SK-N-SH (cell line): ENCODE measurements at regions not wholly inside any gene's neighbourhood (a gene's known extent, or its start where the extent isn't known, plus 50 kb on each side); places are given as distances from the start of the nearest gene placed in this dataset.

Experiments used
- CTCF ChIA-PET: fragments of 300-600, 350-600 bp; formaldehyde crosslinking; extraction: SDS; loops from one replicate; lab custom pipeline; 2021; lab: Yijun Ruan, JAX
- POLR2A ChIA-PET: fragments of 350-600 bp; sonication (Branson Sonifier 250); formaldehyde crosslinking; extraction: SDS; loops from one replicate; lab custom pipeline; 2020; ENCODE audit warnings: antibody characterized with exemption, inconsistent platforms; lab: Yijun Ruan, JAX
- DNase-seq: peaks from one replicate; pipeline ENCODE4 v3.0.0; 2012
- H2AFZ ChIP-seq: fragments of 200-600 bp; sonication (generic); 2 replicates; pipeline ENCODE4 v1.8.1; 2016; ENCODE audit warnings: antibody characterized with exemption, mild to moderate bottlenecking, low read depth
- H3F3A ChIP-seq: fragments of 200-600 bp; sonication (generic); replicated peaks from 2 replicates; pipeline ENCODE3; 2016; ENCODE audit warnings: antibody characterized with exemption, mild to moderate bottlenecking; ENCODE audit not compliant: insufficient read depth
- H3K27ac ChIP-seq, 2 experiments: fragments of 200-500 bp in 1 of 2; fragments of 200-600 bp in 1 of 2; sonication (Bioruptor generic) in 1 of 2; sonication (generic), shearing (Covaris generic) in 1 of 2; 2 replicates each; pipeline versions ENCODE4 v1.5.1 to v1.6.1; 2014 to 2016; ENCODE audit warnings: low read depth in 2 of 2, inconsistent platforms in 1 of 2, low read length in 1 of 2, mild to moderate bottlenecking in 1 of 2, mixed read lengths in 1 of 2
- H3K27me3 ChIP-seq: fragments of 200-600 bp; sonication (generic), shearing (Covaris generic); 2 replicates; pipeline ENCODE4 v1.6.1; 2016; ENCODE audit warnings: mixed run types; ENCODE audit not compliant: insufficient read depth
- H3K36me3 ChIP-seq, 2 experiments: fragments of 200-500 bp in 1 of 2; fragments of 200-600 bp in 1 of 2; sonication (Bioruptor generic) in 1 of 2; sonication (generic) in 1 of 2; replicated peaks in 1 of 2; 2 replicates each; pipeline versions ENCODE3 to v1.5.1; 2014 to 2016; ENCODE audit warnings: low read length in 1 of 2, mild to moderate bottlenecking in 1 of 2; ENCODE audit not compliant: insufficient read depth in 2 of 2, control insufficient read depth in 1 of 2
- H3K4me1 ChIP-seq, 2 experiments: fragments of 200-500 bp in 1 of 2; fragments of 200-600 bp in 1 of 2; sonication (Bioruptor generic) in 1 of 2; sonication (generic), shearing (Covaris generic) in 1 of 2; 2 replicates each; pipeline versions ENCODE4 v1.5.1 to v1.6.1; 2014 to 2016; ENCODE audit warnings: low read depth in 1 of 2, low read length in 1 of 2, mixed run types in 1 of 2; ENCODE audit not compliant: insufficient read depth in 2 of 2, control insufficient read depth in 1 of 2
- H3K4me2 ChIP-seq: fragments of 200-600 bp; sonication (generic), shearing (Covaris generic); 2 replicates; pipeline ENCODE4 v1.6.1; 2017; ENCODE audit warnings: mixed run types
- H3K4me3 ChIP-seq, 2 experiments: fragments of 200-500 bp in 1 of 2; fragments of 200-600 bp in 1 of 2; sonication (Bioruptor generic) in 1 of 2; sonication (generic), shearing (Covaris generic) in 1 of 2; 2 replicates each; pipeline versions ENCODE4 v1.5.1 to v1.8.1; 2014 to 2016; ENCODE audit warnings: low read depth in 2 of 2, inconsistent platforms in 1 of 2, low read length in 1 of 2, mild to moderate bottlenecking in 1 of 2, mixed read lengths in 1 of 2, moderate library complexity in 1 of 2
- H3K79me2 ChIP-seq: fragments of 200-600 bp; sonication (generic); 2 replicates; pipeline ENCODE4 v1.8.1; 2017; ENCODE audit warnings: mild to moderate bottlenecking; ENCODE audit not compliant: insufficient read depth
- H3K9ac ChIP-seq: fragments of 200-600 bp; sonication (generic); 2 replicates; pipeline ENCODE4 v1.6.1; 2017; ENCODE audit warnings: mixed run types
- H3K9me2 ChIP-seq: fragments of 200-600 bp; sonication (generic); 2 replicates; pipeline ENCODE4 v1.6.1; 2017; ENCODE audit warnings: mixed run types
- H3K9me3 ChIP-seq: fragments of 200-600 bp; sonication (generic); 2 replicates; pipeline ENCODE4 v1.6.1; 2017; ENCODE audit warnings: mixed run types, mild to moderate bottlenecking, moderate library complexity
- H4K20me1 ChIP-seq: fragments of 200-600 bp; sonication (generic); 2 replicates; pipeline ENCODE4 v1.6.1; 2017; ENCODE audit warnings: mild to moderate bottlenecking, mixed run types; ENCODE audit not compliant: insufficient read depth
- EZH2phosphoT487 ChIP-seq: fragments of 200-600 bp; sonication (generic); IDR thresholded peaks from 2 replicates; pipeline ENCODE4 v1.6.1; 2017; ENCODE audit warnings: low read depth, mixed run types, mild to moderate bottlenecking, antibody characterized with exemption, moderate library complexity, borderline replicate concordance
- FOXJ3 ChIP-seq: sonication (generic); formaldehyde crosslinking; IDR thresholded peaks from 2 replicates; pipeline ENCODE4 v1.5.1; 2020; ENCODE audit warnings: mild to moderate bottlenecking, missing genetic modification reagents
- FOXM1 ChIP-seq: IDR thresholded peaks from 2 replicates; pipeline ENCODE4 v1.4.0; 2012; ENCODE audit warnings: low read depth, mild to moderate bottlenecking
- JUND ChIP-seq: IDR thresholded peaks from 2 replicates; pipeline ENCODE4 v1.4.0; 2012
- MEF2A ChIP-seq: IDR thresholded peaks from 2 replicates; pipeline ENCODE4 v1.4.0; 2012; ENCODE audit warnings: low read depth, borderline replicate concordance
- NFIC ChIP-seq: IDR thresholded peaks from 2 replicates; pipeline ENCODE4 v1.4.0; 2012; ENCODE audit warnings: borderline replicate concordance
- NRF1 ChIP-seq: IDR thresholded peaks from 2 replicates; pipeline ENCODE4 v1.6.1; 2012; ENCODE audit warnings: low read depth, mild to moderate bottlenecking, low read length
- PBX3 ChIP-seq: IDR thresholded peaks from 2 replicates; pipeline ENCODE4; 2012
- REST ChIP-seq: IDR thresholded peaks from 2 replicates; pipeline ENCODE4 v1.6.1; 2012; ENCODE audit warnings: mild to moderate bottlenecking, low read depth, low read length, moderate library complexity
- TEAD4 ChIP-seq: IDR thresholded peaks from 2 replicates; pipeline ENCODE4 v1.4.0; 2012; ENCODE audit warnings: mild to moderate bottlenecking, borderline replicate concordance; ENCODE audit not compliant: insufficient read depth
- USF1 ChIP-seq: IDR thresholded peaks from 2 replicates; pipeline ENCODE4 v1.4.0; 2012; ENCODE audit warnings: low read depth, borderline replicate concordance
- USF2 ChIP-seq: fragments of 150-350 bp; IDR thresholded peaks from 2 replicates; pipeline ENCODE4 v1.6.1; 2017; ENCODE audit warnings: antibody characterized with exemption, low read length, low read depth, borderline replicate concordance
- WGBS: methylation state at CpG from one replicate; pipeline ENCODE4 v1.1.6; 2017; ENCODE audit warnings: low lambda C conversion rate; 5-methylcytosine and 5-hydroxymethylcytosine counted together

- 88% methylated on average over 6 of the region's 6 CpGs for WGBS
- no peak overlapping the region for H2AFZ ChIP-seq
- no peak overlapping the region for H3K27ac ChIP-seq
- no peaks in the 10 kb centered on the region; a peak in 1 of 4 replicates for H3K4me1 ChIP-seq
- H3K4me2 ChIP-seq = no peak overlapping the region
- no peak for DNase-seq
- H3K27me3 ChIP-seq = no peaks in the 10 kb centered on the region
- H3K9ac ChIP-seq = no peak overlapping the region
- CTCF ChIA-PET = interaction anchor here (0.6 to 1.3 kb wide), 3 partner anchors 140 to 197 kb away, joined by 3 to 4 read pairs (median 3); no protein-coding TSS in a partner anchor
- POLR2A ChIA-PET = no interaction called here
- no peaks in the 10 kb centered on the region for H3F3A ChIP-seq
- H3K4me3 ChIP-seq = no peak overlapping the region
- H3K9me3 ChIP-seq = no peaks in the 10 kb centered on the region
- H3K79me2 ChIP-seq = no peaks in the 10 kb centered on the region
- no peaks in the 10 kb centered on the region for H3K36me3 ChIP-seq
- TF ChIP-seq PBX3 = no peak
- TF ChIP-seq EZH2phosphoT487 = no peak
- TF ChIP-seq USF2 = no peak
- TF ChIP-seq JUND = no peak
- no peak for TF ChIP-seq MEF2A
- TF ChIP-seq TEAD4 = no peak
- TF ChIP-seq REST = no peak
- TF ChIP-seq FOXM1 = no peak
- no peak for TF ChIP-seq FOXJ3 (CRISPR knock-in tag)
- TF ChIP-seq NFIC = no peak
- no peak for TF ChIP-seq USF1
- TF ChIP-seq NRF1 = no peak
- H3K9me2 ChIP-seq = no peaks in the 10 kb centered on the region
- H4K20me1 ChIP-seq = no peaks in the 10 kb centered on the region
Observed at GRCh38 chr2:10211844-10212422, 89.4 kb downstream of the RRM2 start.
